Stomach (tissue), 4 donors: ENCODE measurements at regions not wholly inside any gene's neighbourhood (a gene's known extent, or its start where the extent isn't known, plus 50 kb on each side); places are given as distances from the start of the nearest gene placed in this dataset.

Experiments
- EP300 ChIP-seq: sonication (generic); formaldehyde crosslinking; IDR thresholded peaks from one replicate; pipeline ENCODE4 v1.6.1; 2017; ENCODE audit warnings: antibody characterized with exemption
- POLR2A ChIP-seq, 4 donors: fragments of 450-650 bp; IDR thresholded peaks; one replicate each; pipeline ENCODE4 v1.6.1; 2016; ENCODE audit warnings: antibody characterized with exemption in 4 of 4, control low read depth in 2 of 4, mild to moderate bottlenecking in 1 of 4, moderate library complexity in 1 of 4
- TF ChIP-seq, protein P1 (sequence below), 7 experiments: fragments of 450-650 bp in 4 of 7; fragments of 200-600 bp in 3 of 7; sonication (generic) in 3 of 7; IDR thresholded peaks; one replicate each; pipeline ENCODE4 v1.5.1; 2016 to 2019; ENCODE audit warnings: antibody characterized with exemption in 7 of 7, control low read depth in 2 of 7, mild to moderate bottlenecking in 1 of 7

DNA sequence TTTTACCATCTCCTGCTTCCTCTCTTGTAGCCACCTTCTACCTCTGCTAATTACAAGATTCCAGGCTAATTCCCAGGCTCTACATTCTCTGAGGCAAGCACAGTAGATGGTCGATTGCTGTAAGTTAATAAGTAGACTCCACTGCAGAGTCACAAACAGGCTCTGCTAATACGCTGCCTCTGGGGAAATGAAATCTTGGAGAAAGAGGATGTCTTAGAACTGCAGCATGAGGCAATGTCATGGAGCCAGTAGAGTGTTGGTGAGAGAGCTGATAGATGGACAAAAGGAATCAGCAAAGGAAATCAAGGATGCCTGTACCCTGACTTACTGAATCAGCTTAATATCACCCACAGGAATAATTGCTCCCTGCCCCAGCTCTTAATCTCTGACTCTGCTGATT lies 1260.3 kb downstream of the XPNPEP1 start:
- TF ChIP-seq, protein P1, sequence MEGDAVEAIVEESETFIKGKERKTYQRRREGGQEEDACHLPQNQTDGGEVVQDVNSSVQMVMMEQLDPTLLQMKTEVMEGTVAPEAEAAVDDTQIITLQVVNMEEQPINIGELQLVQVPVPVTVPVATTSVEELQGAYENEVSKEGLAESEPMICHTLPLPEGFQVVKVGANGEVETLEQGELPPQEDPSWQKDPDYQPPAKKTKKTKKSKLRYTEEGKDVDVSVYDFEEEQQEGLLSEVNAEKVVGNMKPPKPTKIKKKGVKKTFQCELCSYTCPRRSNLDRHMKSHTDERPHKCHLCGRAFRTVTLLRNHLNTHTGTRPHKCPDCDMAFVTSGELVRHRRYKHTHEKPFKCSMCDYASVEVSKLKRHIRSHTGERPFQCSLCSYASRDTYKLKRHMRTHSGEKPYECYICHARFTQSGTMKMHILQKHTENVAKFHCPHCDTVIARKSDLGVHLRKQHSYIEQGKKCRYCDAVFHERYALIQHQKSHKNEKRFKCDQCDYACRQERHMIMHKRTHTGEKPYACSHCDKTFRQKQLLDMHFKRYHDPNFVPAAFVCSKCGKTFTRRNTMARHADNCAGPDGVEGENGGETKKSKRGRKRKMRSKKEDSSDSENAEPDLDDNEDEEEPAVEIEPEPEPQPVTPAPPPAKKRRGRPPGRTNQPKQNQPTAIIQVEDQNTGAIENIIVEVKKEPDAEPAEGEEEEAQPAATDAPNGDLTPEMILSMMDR (IDR thresholded peaks at IDR 0.05), result no peak
- TF ChIP-seq EP300 (no peak), POLR2A (IDR thresholded peaks at IDR 0.05) (no peak)
